ENCODE measurements at regions not wholly inside any gene's neighbourhood (a gene's known extent, or its start where the extent isn't known, plus 50 kb on each side); places are given as distances from the start of the nearest gene placed in this dataset.

DNA sequence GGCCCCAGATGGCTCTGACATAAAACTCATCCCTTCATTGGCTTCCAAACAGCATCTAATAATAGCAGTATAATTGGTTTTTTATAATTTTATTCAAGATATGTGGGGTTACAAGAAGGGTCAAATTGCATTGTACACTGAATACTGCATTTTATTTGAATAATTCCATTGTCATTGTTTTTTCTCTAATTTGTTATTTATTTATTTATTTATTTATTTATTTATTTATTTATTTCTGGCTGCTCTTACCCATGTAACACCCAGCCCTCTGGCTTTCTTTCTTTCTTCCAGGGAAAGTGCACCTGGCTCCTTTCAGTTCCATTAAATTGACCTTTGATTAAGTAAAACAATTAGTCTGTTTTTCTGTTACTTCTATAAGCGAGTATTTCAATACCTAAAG, 210.1 kb downstream of the CDH9 start:
- no peak for ATAC-seq
- Mint-ChIP-seq H3K4me3 (no peak overlapping the region), H3K4me1 (no peaks in the 10 kb centered on the region)

DNA sequence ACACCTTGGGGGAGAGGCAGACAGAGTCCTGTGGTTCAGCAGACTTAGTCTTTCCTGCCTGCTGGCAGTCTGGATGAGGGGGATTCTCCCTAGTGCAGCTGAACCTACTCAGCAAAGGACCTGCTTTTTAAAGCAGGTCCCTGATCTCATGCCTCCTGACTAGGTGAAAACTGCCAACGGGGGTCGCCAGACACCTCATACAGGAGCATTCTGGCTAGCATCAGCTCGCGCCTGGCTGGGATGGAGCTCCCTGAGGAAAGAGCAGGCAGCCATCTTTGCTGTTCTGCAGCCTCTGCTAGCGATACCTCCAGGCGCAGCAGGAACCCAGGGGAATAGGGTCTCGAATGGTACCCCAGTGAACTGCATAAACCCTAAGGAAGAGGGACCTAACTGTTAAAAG, 225.2 kb downstream of the CDH9 start:
- no peak for ATAC-seq
- peaks cover 4% of the 10 kb centered on the region for H3K9me3 ChIP-seq (ENCODE audit: control insufficient read depth, low read length, poor library complexity, severe bottlenecking)
- Mint-ChIP-seq H3K4me3 (no peak overlapping the region), H3K4me1 (no peaks in the 10 kb centered on the region), H3K27me3 (no peaks in the 10 kb centered on the region), H3K36me3 (ENCODE audit: low read depth) (no peaks in the 10 kb centered on the region), H3K27ac (no peak overlapping the region)
- no peak for DNase-seq

More for the DNA sequence above, 210.1 kb downstream of the CDH9 start:
- no peak for DNase-seq
- no peaks in the 10 kb centered on the region for H3K36me3 Mint-ChIP-seq (ENCODE audit: low read depth)
- H3K27me3 Mint-ChIP-seq = no peaks in the 10 kb centered on the region
- no peak overlapping the region for H3K27ac Mint-ChIP-seq
- H3K9me3 ChIP-seq (ENCODE audit: control insufficient read depth, low read length, poor library complexity, severe bottlenecking) = no peaks in the 10 kb centered on the region

DNA sequence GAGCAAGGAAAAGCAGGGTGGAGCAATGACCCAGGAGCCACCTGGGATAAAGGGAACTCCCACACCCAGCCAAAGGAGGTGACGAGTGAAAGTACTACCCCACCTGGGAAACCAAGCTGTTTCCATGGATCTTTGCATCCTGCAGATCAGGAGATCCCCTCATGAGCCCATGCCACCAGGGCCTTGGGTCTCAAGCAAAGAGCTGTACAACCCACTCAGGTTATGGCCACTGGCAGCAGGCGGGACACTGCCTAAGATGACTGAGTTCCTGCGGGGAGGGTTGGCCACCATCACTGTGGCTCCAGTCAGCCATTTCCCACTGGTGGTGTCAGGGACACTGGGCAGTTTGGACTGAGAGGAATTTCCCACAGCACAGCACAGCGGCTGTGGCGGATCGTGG, 225.7 kb downstream of the CDH9 start:
- H3K9me3 ChIP-seq (ENCODE audit: control insufficient read depth, low read length, poor library complexity, severe bottlenecking) = peaks cover 4% of the 10 kb centered on the region
- H3K4me3 Mint-ChIP-seq = no peak overlapping the region
- H3K4me1 Mint-ChIP-seq = no peaks in the 10 kb centered on the region
- no peaks in the 10 kb centered on the region for H3K27me3 Mint-ChIP-seq
- H3K36me3 Mint-ChIP-seq (ENCODE audit: low read depth) = no peaks in the 10 kb centered on the region
- H3K27ac Mint-ChIP-seq = no peak overlapping the region
- ATAC-seq = no peak
- DNase-seq = no peak

DNA sequence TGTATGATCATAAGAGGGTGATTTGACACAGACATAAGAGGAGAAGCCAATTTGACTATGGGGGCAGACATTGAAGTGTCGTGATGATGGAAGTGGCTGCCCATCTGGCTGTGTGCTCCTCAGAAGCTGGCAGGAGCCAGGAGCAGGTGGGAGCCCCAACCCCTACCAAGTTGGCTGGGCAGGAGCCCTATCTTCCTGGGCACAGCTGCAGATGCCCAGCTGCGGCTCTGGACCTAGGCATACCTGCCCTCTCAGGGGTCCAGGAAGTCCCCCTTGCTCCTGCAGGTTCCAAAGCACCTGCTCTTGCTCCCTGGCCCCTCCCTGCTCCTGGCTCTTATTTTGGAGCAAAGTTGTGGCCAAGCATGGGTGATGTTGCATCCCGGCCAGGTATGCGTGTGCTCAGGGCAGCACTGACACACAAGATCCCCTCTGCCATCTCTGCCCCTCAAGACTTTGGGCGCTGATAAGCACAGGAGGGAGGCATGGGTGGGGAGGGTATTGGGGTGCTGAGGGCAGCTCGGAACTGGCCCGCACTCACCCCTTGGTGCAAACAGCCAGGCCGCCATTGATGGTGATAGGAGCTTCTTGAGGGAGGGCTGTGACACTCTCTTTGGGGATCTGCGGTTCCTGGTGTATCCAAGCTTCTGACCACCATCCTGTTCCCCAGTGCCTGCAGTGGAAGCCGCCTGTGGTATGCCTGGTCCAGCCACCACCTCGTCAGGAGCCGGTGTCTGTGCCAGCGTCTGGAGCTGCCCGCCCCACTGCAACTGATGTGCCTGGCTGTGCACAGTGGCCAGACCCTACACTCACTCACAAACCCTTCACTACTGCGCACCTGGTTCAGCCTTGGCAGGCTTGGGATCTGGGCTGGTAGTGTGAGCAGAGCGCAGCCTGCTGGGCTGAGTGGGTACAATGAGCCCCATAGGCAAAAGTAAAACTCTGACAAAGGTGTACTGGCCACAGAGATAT, 230.9 kb downstream of the CDH9 start:
- Mint-ChIP-seq H3K36me3 (ENCODE audit: low read depth) (no peaks in the 10 kb centered on the region), H3K4me3 (no peak overlapping the region), H3K27me3 (no peaks in the 10 kb centered on the region), H3K4me1 (no peaks in the 10 kb centered on the region), H3K27ac (no peak overlapping the region)
- no peaks in the 10 kb centered on the region for H3K9me3 ChIP-seq (ENCODE audit: control insufficient read depth, low read length, poor library complexity, severe bottlenecking)
- ATAC-seq = no peak
- DNase-seq = peak in 1 of 3 donors; percentile 5

DNA sequence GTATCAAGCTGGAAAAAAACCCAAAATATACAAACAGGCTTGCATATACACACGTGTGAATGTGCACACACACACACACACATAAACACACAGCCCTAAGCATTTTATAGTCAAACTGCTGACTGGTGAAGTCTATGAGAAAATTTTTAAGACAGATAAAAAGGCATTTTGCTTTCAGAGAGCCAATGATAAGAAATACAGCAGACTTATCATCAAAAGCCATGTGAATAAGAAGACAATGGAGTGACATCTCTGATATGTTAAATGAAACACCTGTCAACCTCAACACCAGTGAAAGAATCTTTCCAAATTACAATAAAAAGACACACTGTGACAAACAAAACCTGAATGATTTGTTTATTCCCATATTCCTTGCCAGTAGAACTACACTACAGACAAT, 233.3 kb downstream of the CDH9 start:
- Mint-ChIP-seq H3K4me1 (no peaks in the 10 kb centered on the region), H3K4me3 (no peak overlapping the region), H3K36me3 (ENCODE audit: low read depth) (no peaks in the 10 kb centered on the region), H3K27me3 (no peaks in the 10 kb centered on the region), H3K27ac (no peak overlapping the region)
- ATAC-seq = no peak
- H3K9me3 ChIP-seq (ENCODE audit: control insufficient read depth, low read length, poor library complexity, severe bottlenecking) = no peaks in the 10 kb centered on the region
- no peak for DNase-seq

DNA sequence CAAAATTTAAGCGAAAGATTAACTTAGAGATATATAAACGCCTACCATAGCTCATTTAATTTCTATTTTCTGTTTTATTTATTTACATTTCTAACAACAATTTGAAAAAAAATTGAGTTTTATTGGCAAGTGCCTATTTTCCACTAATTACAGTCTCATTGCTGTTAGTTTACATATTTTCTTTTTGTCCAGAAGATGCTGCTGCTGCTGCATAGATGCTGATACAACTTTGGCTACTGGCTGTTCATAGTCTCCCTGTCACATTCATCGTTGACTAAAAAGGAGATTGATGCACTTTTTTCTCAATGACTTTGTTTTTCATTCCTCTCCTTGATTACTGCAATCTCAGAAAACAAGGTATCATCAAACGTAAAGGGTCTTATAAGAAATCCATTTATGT, 235.4 kb downstream of the CDH9 start:
- DNase-seq (no peak), ATAC-seq (no peak)
- Mint-ChIP-seq H3K4me3 (no peak overlapping the region), H3K4me1 (no peaks in the 10 kb centered on the region), H3K27ac (no peak overlapping the region), H3K36me3 (ENCODE audit: low read depth) (no peaks in the 10 kb centered on the region), H3K27me3 (no peaks in the 10 kb centered on the region)
- H3K9me3 ChIP-seq (ENCODE audit: control insufficient read depth, low read length, poor library complexity, severe bottlenecking) = no peaks in the 10 kb centered on the region

DNA sequence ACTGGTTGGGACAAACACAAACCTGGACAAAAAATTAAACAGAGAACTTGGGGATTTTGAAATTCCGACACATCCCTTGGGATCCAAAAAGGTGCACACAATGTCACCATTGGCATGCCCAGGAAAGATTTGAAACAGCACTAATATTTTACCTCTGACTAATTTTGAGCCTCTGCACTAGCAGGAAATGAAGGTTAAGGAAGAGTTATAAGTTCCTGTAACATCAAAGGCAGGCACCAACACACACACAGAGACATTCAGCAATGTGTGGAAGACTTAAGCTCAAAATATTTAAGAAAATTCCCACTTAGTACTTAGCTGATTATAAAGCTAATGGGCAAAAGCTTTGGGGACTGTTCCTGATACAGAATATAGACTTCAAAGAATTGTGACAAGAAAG, 247.0 kb downstream of the CDH9 start:
- DNase-seq = no peak
- no peak for ATAC-seq
- Mint-ChIP-seq H3K36me3 (ENCODE audit: low read depth) (no peaks in the 10 kb centered on the region), H3K27ac (no peak overlapping the region), H3K4me1 (no peaks in the 10 kb centered on the region), H3K4me3 (no peak overlapping the region), H3K27me3 (no peaks in the 10 kb centered on the region)
- no peaks in the 10 kb centered on the region for H3K9me3 ChIP-seq (ENCODE audit: control insufficient read depth, low read length, poor library complexity, severe bottlenecking)

DNA sequence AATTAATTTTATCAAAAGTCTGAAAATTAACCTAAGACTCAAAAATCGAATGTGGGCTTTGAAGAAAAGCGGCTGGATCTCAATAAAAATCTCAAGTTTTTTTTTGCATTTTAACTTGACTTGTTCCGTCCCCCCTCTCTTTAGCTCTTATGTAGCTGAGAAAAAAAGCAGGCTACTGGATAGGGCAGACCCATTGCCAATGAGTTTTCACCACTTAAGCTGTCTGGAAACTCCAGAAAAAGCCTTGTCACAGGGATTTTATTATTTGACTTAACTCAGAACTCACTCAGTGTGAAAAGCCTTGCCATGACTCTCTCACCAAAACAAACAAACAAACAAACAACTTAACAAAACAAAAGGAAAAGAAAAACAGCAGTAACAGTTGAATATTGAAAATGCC, 247.4 kb downstream of the CDH9 start:
- no peaks in the 10 kb centered on the region for H3K9me3 ChIP-seq (ENCODE audit: control insufficient read depth, low read length, poor library complexity, severe bottlenecking)
- H3K4me3 Mint-ChIP-seq = no peak overlapping the region
- H3K4me1 Mint-ChIP-seq = no peaks in the 10 kb centered on the region
- ATAC-seq (no peak), DNase-seq (no peak)
- H3K27me3 Mint-ChIP-seq = no peaks in the 10 kb centered on the region
- H3K27ac Mint-ChIP-seq = no peak overlapping the region
- no peaks in the 10 kb centered on the region for H3K36me3 Mint-ChIP-seq (ENCODE audit: low read depth)

DNA sequence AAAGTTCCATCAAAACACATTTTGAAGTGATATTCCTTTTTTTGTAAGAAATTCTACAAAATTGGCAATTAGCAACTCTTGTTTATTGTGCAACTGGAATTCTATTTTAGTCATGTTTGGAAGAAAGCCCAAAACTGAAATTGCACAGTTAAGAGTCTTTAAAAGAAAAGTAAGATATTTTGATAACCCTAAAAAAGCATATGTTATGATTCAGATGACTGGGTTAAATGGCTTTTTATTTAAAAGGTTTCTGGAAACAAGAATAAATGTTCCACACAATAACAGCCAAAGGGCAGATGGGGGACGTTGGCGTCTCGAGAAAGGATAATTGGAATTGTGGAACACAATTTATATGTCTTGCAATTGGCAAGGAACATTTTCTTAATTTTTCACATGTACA, 275.2 kb downstream of the CDH9 start:
- DNase-seq (no peak), ATAC-seq (no peak)
- Mint-ChIP-seq H3K36me3 (ENCODE audit: low read depth) (no peaks in the 10 kb centered on the region), H3K27me3 (no peaks in the 10 kb centered on the region), H3K4me1 (no peaks in the 10 kb centered on the region), H3K27ac (no peak overlapping the region), H3K4me3 (no peak overlapping the region)
- no peaks in the 10 kb centered on the region for H3K9me3 ChIP-seq (ENCODE audit: control insufficient read depth, low read length, poor library complexity, severe bottlenecking)

DNA sequence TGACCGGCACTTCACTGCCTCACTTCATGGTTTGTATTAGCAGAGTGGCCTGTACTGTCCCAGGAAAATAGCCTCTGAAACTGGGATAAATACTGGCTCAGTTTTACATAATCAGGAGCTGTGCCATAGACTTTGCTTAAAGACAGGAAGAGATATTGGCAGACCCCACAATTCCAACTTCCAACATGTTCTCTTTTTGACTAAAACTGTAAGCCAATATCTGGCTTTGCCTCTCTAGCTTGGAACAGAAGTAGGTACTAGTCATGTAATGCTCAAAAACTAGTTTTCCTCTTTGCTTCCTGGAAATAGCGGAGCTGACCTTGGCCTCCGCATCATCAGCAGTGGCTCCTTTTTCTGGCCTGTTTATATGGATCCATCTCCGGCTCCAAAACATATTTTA, 276.9 kb downstream of the CDH9 start:
- no peaks in the 10 kb centered on the region for H3K9me3 ChIP-seq (ENCODE audit: control insufficient read depth, low read length, poor library complexity, severe bottlenecking)
- no peak overlapping the region for H3K27ac Mint-ChIP-seq
- H3K4me1 Mint-ChIP-seq = no peaks in the 10 kb centered on the region
- no peak overlapping the region for H3K4me3 Mint-ChIP-seq
- H3K27me3 Mint-ChIP-seq = no peaks in the 10 kb centered on the region
- no peaks in the 10 kb centered on the region for H3K36me3 Mint-ChIP-seq (ENCODE audit: low read depth)
- DNase-seq (no peak), ATAC-seq (no peak)

DNA sequence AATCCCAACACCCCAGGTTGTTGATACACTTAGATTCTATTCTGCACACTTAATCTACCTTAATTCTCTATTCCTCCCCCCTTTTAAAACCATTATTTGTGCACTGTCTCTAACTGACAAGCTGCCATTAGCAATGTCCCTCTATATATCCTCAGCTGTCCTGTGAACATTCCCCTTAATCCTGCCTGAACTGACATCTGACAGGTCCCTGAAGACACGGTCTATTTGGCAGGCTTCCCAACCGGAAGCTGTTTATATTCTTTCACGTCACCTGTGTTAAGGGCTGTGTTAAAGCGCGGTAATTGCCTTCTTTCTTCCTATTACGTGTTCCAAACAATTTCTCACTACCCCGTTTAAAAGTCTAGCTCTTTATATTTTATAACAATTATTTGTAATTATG, 277.3 kb downstream of the CDH9 start:
- no peak overlapping the region for H3K4me3 Mint-ChIP-seq
- H3K9me3 ChIP-seq (ENCODE audit: control insufficient read depth, low read length, poor library complexity, severe bottlenecking) = no peaks in the 10 kb centered on the region
- no peaks in the 10 kb centered on the region for H3K36me3 Mint-ChIP-seq (ENCODE audit: low read depth)
- no peak overlapping the region for H3K27ac Mint-ChIP-seq
- no peaks in the 10 kb centered on the region for H3K4me1 Mint-ChIP-seq
- no peak for ATAC-seq
- no peak for DNase-seq
- H3K27me3 Mint-ChIP-seq = no peaks in the 10 kb centered on the region

DNA sequence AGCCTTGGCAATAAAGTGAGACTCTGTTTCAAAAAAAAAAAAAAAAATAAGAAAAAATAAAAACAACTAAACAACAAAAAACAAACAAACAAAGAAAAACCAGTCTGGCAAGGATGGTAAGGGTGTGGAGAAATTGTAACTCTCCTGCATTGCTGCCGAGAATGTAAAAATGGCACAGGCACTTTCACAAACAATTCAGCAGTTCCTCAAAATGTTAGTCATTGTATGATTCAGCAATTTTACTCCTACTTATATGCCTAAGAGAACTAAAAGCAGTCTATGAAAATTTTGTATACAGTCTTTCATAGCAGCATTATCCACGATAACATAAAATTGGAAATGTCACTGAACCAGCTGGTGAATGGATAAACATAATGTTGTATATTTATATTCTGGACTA, 280.4 kb downstream of the CDH9 start:
- no peaks in the 10 kb centered on the region for H3K9me3 ChIP-seq (ENCODE audit: control insufficient read depth, low read length, poor library complexity, severe bottlenecking)
- DNase-seq (no peak), ATAC-seq (no peak)
- H3K27ac Mint-ChIP-seq = no peak overlapping the region
- no peaks in the 10 kb centered on the region for H3K4me1 Mint-ChIP-seq
- H3K4me3 Mint-ChIP-seq = no peak overlapping the region
- H3K36me3 Mint-ChIP-seq (ENCODE audit: low read depth) = no peaks in the 10 kb centered on the region
- H3K27me3 Mint-ChIP-seq = no peaks in the 10 kb centered on the region

DNA sequence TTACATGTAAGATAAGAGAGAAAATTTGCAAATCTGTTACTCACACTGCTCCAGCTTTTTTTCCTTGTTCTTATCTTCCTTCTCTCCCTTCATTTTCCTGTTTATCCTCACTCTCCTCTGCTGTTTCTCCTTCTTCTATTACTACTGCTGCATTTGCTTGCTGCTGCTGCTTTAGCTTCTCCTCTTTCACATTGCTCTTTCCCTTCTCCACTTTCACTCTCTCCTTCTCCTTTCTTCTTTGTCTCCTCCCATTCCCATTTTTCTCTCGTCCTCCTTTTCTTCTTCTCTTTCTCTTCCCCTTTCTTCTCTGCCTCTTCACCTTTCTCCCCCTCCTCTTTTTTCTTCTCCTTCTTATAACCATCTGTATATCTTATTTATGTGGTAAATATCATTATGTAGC, 288.6 kb downstream of the CDH9 start:
- H3K27ac Mint-ChIP-seq = no peak overlapping the region
- H3K4me1 Mint-ChIP-seq = no peaks in the 10 kb centered on the region
- H3K36me3 Mint-ChIP-seq (ENCODE audit: low read depth) = no peaks in the 10 kb centered on the region
- DNase-seq (no peak), ATAC-seq (no peak)
- no peak overlapping the region for H3K4me3 Mint-ChIP-seq
- H3K27me3 Mint-ChIP-seq = no peaks in the 10 kb centered on the region
- H3K9me3 ChIP-seq (ENCODE audit: control insufficient read depth, low read length, poor library complexity, severe bottlenecking) = no peaks in the 10 kb centered on the region

DNA sequence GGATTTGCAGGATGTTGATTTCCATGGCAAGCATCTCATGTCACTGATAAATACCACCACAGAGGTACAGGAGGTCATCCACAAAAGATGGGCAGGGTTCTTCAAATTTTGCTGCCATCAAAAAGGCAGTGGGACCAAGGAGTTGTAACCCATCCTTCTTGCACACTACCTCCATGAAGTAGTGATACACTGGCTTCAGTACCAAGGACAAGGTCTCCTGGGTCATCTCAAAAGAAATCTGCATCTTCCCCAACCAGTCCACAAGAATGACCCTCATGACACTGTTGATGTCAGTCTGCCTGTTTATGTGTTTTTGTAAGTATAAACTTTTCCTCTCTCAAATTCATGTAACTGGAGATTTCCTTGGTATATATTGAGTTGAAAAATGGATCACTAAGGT, 298.2 kb downstream of the CDH9 start:
- DNase-seq (no peak), ATAC-seq (no peak)
- Mint-ChIP-seq H3K36me3 (ENCODE audit: low read depth) (no peaks in the 10 kb centered on the region), H3K4me3 (no peak overlapping the region), H3K27ac (no peak overlapping the region), H3K27me3 (no peaks in the 10 kb centered on the region), H3K4me1 (no peaks in the 10 kb centered on the region)
- H3K9me3 ChIP-seq (ENCODE audit: control insufficient read depth, low read length, poor library complexity, severe bottlenecking) = no peaks in the 10 kb centered on the region
